SH-SY5Y (cell line): ENCODE measurements at regions not wholly inside any gene's neighbourhood (a gene's known extent, or its start where the extent isn't known, plus 50 kb on each side); places are given as distances from the start of the nearest gene placed in this dataset.

Experiments used
- GATA2 ChIP-seq: IDR thresholded peaks from 2 replicates; pipeline ENCODE4 v1.6.1; 2011; ENCODE audit warnings: mild to moderate bottlenecking, low read depth, low read length
- GATA3 ChIP-seq: IDR thresholded peaks from 2 replicates; pipeline ENCODE4 v1.6.1; 2011; ENCODE audit warnings: low read depth, mild to moderate bottlenecking, low read length, moderate library complexity

DNA sequence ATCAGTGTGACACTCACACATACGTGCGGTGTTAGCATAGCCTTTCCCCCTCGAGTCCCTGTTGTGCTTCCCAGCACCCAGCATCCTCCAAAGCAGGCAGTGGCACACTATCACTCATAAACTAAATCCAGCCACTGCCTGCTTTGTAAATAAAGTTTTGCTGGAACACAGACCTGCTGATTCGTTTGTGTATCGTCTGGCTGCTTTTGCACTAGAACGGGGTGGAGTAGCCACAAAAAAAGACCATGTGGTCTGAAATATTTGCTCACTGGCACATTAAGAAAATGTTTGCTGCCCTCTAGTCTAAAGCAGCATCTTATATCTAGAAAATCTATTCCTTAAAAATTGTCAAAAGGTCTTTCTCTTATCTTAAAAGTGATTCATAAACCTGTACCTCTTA is 341.2 kb upstream of the ZFHX3 start:
- TF ChIP-seq GATA2 (no peak), GATA3 (no peak)
